GM19324 (cell line): ENCODE measurements at regions not wholly inside any gene's neighbourhood (a gene's known extent, or its start where the extent isn't known, plus 50 kb on each side); places are given as distances from the start of the nearest gene placed in this dataset.

Source experiments
- ATAC-seq: cut with Tn5 transposase; IDR thresholded peaks from one replicate; pipeline ENCODE4 v1.9.1; 2021; ENCODE audit warnings: mild to moderate bottlenecking, moderate library complexity; ENCODE audit not compliant: unreplicated experiment, low FRiP score

DNA sequence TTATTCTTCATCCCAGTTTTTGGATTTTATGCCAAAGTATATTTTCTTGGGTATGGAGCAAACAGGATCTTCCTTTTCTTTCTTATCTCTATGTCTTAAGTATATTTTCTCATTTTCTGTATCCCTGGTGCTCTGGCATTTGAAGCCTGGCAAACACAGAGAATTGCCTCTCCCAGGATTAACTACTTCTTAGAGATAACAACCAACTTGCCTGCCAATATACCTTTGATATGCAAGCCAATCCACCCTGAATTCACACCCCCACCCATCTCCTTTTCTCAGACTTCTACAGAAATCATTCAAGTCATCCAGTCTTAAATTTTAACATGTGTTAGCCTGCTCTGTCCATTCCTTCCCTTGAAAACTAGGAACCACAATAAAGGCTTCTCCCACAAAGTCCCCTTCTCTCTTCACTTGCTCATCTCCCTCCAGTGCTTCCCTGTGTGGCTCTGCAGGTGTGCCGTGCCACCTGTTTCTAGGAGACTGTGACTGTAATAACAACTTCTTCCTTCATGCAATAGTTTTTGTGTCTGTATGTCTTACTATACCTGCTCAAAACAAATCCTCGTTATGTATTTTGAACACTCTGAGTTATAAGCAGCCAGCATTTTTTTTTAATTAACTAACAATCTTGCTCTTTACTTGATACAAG is 649.7 kb upstream of the RIOK2 start:
- ATAC-seq, result no peak

DNA sequence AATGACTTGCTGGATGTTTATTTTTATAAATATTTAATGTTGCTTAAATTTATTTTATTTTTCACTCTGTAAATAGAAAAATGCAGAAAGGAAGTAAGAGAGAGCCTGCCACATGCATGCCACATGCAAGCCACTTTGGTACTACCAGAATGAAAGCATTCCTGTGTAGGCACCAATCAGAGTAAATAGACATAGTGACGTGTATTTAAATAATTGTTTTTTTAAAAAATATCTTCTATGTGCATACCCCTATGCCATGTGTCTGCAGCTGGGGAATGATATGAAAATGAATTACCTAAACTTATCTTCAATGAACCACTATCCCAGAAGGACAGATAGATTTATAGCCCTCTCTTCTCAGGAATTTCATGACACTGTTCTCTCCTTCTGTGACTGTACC is 651.5 kb upstream of the RIOK2 start:
- ATAC-seq, result no peak

DNA sequence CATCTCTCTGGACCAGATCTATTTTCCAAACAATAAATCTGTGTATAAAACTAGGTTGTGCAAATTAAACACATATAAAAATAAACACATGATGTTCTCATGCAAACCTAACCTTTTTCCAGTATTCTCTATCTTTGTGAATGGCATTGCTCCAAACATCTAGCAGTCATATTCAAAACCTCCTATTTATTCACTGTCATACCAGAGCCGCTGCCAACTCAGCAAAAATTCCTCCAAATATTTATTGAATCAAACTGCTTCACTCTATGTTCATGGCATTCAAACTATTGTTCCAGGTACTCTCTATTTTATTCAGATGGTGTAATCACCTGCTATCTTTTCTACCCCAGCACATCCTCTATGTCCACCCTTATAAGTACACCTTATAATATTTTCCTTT is 652.1 kb upstream of the RIOK2 start:
- no peak for ATAC-seq

DNA sequence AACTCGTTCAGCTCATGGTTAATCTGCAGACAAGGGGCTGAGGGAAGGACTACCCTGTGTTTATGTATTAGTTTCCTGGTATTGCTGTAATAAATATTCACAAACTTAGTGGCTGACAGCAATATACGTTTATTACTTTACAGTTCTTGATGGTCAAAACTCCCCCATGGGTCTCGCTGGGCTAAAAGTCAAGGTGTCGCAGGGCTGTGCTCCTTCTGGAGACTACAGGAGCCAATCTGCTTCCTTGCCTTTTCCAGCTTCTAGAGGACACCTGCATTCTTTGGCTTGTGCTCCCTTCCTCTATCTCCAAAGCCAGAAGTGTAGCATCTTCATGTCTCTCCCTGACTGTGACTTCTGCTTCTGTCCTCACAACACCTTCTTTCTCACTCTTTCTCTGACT is 653.8 kb upstream of the RIOK2 start:
- ATAC-seq, result no peak

DNA sequence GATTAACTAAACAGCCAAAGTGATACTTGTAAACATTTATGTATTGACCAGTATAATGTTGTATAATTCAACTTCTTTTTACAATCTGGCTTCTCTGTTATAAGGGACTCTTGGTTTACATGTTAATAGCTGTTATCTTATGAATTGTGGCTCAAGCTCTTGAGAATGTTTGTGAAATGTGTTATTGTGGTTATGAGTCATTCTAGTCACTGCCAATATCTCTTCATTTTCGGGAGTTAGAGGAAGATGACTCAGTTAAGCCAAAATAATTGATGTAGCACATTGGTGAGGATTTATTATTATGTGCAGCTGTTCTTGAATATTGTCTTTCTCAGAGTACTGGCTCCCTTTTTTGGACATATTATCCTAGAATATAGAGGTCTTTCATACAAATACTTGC is 655.2 kb upstream of the RIOK2 start:
- peak; percentile 67 for ATAC-seq

DNA sequence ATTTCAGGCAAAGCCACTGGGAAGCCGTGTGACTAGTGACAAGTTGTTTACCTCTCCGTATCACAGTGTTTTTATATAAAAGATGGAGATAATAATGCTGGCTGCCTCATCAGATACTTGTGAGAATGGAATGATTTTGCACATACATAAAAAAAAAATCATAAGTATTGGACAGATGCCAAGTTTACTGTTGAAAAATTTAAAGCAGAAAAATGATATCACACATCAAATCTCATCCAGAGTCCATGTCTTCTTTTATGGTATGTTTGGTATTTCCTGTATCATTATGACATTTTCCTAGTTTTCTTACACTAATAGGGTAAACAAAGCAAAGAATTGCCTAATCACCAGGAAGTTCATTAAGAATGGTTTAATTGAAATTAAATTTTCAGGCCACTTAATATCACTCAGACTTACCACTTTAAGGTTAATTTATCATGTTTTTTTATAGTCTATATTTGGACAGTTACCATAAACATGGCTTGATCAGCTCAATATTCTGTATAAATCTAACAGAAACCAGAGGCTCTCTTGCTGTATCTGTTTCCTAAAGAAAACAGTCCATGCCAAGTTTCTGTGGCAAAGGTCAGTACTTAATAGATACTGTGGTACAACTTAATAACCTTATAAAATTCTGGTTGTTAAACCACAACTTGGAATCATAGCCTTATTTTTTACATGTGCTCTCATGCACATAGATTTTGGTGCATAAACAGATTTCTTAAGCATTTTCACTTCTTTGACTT is 656.5 kb upstream of the RIOK2 start:
- ATAC-seq, result no peak

DNA sequence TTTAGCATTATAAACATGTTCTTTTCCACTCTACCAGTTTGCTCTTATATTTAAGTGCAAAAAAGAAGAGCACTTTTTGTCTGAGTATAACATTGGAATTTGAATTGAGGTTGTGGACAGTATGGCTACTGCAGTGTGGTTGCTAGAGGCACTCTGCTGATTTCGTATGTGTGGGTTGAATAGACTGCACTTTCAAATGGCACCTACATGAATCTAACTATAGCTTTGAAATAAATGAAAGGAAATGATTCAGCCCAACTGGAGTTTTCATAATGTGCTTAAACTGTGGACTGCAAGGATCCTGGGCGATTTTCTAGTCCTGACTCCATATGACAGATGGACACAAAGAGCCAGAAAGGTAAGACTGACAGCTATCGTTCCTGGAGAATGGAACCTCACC is 657.6 kb upstream of the RIOK2 start:
- ATAC-seq, result no peak

DNA sequence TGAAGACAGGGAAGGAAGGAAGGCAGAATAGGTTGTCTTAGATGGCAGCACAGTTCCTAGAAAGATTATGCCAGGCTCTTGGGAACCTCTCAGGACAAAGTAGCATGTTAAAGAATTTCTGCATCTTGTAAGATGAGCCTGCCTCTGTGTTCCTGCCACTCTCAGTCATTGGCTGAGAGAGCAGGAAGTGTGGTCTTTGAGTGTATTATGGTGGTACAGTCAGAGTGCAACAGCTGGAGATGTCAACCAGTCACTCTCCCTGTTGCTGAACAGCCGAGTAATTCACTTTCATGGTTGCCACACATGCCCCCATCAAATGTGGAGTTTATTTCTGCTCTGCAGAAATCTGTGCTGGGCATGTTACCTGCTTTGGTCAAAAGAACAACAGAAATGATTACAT is 659.6 kb upstream of the RIOK2 start:
- ATAC-seq, result no peak

DNA sequence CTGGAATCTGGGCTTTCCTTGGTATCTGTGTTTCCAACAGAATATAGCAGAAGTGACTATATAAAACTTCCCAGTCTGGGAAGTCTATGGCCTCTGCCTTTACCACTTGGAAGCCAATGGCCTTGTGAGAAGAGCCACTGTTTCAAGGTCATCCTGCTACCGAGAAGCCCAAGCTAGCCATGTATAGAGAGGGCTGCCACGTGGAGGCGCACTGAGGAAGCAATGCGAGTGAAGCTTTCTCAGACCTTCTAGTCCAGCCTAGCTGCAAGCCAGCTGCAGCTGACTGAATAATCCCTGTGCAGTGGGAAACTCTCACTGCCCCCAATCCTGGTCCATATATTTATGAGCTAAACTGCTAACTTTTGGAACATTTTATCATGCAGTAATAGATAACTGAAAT is 661.8 kb upstream of the RIOK2 start:
- no peak for ATAC-seq

DNA sequence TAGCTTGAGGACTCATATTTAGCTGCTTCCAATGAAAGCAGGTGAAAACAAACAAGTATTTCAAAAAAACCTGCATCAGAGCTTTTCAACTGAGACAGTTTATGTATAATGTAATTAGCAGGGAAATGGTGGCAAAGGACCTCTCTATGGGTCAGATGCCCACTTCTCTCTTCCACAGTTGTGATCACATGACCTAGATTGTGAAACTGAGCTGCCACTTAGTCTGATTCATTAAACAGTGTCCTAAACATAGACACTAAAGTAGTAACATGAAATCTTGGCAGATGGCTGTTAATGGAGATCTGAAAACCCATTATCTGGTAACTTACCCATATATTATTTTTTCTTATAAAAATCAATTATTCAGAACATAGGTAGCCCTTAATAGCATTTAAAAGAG is 663.6 kb upstream of the RIOK2 start:
- ATAC-seq, result no peak

DNA sequence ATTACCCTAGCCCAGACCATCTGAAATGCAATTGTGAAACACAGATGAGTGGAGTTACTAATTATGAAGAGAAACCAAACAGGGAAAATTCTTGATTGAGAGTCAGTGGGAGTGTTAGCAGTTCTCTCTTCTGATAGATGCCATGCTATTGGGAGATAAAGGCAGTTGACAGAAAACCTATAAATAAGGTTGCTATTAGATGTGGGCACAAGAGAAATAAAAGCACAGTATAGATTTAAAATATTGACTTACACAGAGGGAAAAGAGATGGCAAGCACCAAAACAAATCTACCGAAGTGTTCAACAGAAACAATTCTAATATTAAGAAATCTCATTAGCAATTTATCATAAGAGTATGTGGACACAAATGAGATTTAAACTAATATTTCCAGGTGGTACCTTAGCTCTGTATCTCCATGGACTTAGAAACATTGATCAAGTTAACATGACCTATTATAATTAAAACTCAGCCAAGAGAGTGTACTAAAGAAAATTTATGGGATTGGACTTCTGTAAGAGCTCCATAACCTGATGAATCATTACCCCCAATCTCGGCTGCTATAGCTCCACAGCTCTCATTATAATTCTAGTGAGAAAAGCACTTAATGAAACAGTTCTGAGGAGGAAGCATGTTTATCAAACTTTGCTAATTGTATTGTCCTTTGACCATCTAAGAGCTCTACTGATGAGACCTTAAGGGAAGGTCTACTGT is 665.0 kb upstream of the RIOK2 start:
- no peak for ATAC-seq

DNA sequence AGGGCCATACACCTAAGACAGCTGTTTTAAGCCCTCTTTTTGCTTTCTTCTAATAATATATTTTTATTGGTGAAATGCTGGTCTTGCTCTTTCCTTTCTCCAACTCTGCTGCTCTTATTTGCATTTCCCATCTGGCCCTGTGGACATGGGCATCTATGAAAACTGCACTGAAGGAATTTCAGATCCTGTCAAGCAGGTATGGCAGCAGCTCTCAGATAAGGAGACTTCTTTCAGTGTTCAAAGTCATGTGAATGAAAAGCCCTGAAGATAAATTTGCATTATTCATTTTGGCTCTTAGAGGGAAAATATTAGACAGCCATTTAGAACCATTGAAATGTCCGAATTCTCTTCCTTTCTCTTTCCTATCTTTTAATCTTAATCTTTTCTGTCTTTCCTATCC is 668.0 kb upstream of the RIOK2 start:
- ATAC-seq, result no peak

DNA sequence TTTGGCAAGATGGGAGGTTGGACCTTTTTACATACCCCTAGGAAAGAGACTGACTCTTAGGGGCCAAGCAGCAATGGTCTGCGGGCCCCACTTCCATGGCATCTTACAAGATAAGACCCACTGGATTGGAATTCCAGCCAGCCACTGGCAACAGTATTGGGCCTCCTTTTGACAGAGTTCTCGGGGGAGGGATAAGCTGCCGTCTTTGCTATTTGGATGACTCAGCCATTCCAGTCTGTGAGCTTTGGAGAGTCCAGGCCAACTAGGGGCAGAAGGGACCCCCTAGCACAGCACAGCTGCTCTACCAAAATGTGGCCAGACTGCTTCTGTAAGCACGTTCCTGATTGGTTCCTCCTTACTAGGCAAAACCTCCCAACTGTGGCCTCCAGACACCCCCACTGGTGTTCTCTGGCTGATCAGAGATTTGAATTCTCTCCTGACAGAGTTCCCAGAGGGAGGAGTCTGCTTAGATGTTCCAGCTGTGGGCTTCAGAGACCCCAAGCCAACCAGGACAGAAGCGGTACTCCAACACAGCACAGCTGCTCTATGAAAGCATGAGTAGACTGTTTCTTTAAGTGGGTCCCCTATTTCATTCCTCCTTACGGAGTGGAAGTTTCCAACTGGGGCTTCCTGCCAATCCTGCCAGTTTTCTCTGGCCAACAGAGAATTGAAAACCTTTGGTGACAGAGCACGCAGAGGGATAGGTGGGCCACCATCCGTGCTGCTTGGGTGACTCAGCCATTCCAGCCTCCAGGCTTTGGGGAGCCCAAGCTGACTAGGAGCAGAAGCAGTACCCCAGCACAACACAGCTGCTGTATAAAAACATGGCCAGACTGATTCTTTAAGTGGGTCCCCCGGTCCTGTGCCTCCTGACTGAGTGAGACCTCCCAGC is 672.1 kb upstream of the RIOK2 start:
- no peak for ATAC-seq

DNA sequence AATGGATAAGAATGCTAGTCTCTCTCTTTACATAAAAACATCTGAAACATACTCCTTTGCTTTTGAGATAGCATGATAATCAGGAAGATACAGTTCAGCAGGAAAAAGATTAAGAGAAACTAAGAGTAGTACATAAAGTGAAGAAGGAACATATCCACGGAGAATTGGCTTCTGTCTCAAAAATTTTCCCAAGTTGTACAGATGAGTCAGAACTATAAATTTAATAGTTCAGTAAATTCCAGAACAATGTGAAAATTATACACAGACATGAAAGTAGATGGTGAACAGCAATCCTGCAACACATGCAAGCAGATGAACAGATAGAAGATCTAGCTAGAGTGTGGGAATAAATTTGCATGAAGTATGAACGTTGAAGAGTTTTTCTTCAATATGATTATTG is 691.4 kb upstream of the RIOK2 start:
- no peak for ATAC-seq

DNA sequence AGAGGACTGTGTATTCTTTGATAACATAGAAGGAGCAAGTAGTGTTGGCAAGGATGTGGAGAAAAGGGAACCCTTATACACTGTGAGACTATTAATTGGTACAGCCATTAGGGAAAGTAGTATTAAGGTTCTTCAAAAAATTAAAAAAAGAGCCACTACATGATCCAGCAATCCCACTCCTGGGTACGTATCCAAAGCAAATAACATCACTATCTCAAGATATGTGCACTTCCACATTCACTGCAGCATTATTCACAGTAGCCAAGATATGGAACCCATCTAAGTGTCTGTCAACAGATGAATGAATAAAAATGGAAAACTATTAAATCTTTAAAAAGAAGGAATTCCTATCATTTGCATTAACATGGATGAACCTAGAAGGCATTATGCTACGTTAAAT is 693.2 kb upstream of the RIOK2 start:
- no peak for ATAC-seq

DNA sequence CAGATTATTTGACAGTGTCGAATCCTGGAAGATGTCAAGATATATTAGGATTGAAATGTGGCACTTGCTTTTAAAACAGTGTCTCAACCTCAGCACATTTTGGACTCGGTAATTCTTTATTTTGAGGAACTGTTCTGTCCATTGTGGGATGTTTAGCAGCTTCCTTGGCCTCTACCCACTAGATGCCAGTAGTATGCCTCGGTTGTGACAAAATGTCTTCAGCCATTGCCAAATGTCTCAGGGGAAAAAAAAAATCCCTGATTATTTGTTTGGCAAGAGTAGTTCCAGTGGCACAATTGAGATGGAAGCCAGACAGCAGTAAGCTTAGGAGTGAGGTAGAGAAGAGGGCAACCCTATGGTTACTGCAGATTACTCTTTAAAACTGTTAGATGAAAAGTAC is 694.5 kb upstream of the RIOK2 start:
- ATAC-seq, result no peak

DNA sequence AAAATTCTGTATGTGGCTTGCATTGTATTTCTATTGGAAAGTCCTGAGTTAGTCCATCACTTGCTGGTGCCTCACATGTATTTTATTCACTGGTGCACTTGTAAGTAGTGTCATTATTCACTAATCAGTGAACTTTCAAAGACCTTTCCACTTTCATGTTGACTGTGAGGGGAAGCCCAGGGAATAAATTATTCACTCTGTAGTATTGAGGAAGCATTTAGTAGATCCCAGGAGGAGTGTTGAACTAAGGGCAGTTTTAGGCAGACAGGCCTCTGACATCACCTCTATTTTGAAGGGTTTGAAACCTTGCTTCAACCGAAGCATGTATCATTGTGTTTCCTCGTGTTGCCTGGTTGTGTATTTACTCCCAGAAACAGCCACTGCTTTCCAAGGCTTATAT is 705.4 kb upstream of the RIOK2 start:
- peak; percentile 89 for ATAC-seq

DNA sequence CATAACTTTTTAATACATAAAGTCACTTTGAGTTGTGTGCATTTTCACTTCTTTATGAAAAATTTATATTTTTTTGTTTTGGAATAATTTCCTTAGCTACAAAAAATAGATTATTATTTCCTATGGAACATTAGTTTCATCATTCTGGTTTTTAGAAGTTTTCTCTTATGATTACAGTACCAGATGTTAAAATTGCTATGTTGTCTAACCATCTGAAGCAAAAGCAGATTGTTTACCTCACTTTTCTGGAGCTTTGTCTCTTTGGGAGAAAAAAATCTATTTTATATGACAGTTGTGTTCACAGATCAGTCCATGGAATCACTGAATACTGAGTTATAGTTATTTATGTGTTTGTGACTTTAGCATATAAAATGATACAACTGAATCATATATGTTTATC is 708.9 kb upstream of the RIOK2 start:
- no peak for ATAC-seq

DNA sequence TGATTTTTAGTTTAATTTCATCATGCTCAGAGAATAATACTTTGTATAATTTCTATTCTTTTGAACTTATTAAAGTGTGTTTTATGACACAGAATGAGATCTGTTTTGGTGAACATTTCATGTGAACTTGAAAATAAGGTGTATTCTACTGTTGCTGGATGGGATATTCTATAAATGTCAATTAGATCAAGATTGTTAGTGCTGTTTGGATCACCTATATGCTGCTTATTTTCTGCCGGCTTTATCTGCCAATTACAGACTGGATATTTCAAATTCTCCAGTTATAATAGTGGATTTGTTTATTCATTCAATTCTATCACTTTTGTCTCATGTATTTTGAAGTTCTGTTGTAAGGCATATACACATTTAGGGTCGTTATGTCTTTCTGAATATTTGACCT is 720.7 kb upstream of the RIOK2 start:
- ATAC-seq, result no peak

DNA sequence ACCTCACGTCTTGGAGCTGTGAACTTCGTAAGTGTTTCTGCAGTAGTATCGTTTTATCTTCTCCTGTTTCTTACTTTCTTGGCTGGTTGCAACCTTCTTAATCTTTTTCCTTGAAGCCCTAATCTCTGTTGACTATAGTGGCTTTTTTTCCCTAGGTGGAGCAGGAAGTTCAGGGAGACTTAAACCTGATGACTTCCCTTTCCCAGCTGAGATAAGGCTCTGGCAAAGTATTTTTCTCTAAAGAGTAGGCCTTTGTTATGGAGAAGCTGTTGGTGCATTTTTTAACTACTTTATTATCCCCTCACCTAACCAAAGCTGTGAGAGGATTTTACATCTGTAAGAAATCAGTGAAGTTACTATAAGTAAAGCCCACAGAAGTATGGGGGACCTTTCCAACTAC is 723.1 kb upstream of the RIOK2 start:
- no peak for ATAC-seq
